HG03064 (cell line): ENCODE measurements at regions not wholly inside any gene's neighbourhood (a gene's known extent, or its start where the extent isn't known, plus 50 kb on each side); places are given as distances from the start of the nearest gene placed in this dataset.

Experiments
- ATAC-seq: cut with Tn5 transposase; IDR thresholded peaks from one replicate; pipeline ENCODE4 v1.9.1; 2021; ENCODE audit warnings: low read depth; ENCODE audit not compliant: unreplicated experiment

GRCh38 chr20:52416953-52417352, 225.4 kb upstream of the ZFP64 start:
- ATAC-seq, result no peak

GRCh38 chr20:52411611-52412010, 220.0 kb upstream of the ZFP64 start:
- ATAC-seq, result no peak

- no peak for ATAC-seq
These were observed 219.2 kb upstream of the ZFP64 start for GRCh38 chr20:52410731-52411234.

GRCh38 chr20:52410182-52410647, 218.6 kb upstream of the ZFP64 start:
- ATAC-seq, result no peak

- ATAC-seq, result no peak
These were observed 214.4 kb upstream of the ZFP64 start for GRCh38 chr20:52405986-52406385.

- ATAC-seq, result peak; percentile 64
These were observed 213.8 kb upstream of the ZFP64 start for GRCh38 chr20:52405417-52405816.

GRCh38 chr20:52404671-52405070, 213.1 kb upstream of the ZFP64 start:
- ATAC-seq, result no peak

- no peak for ATAC-seq
These were observed 211.4 kb upstream of the ZFP64 start for GRCh38 chr20:52402950-52403349.

- ATAC-seq, result no peak
These were observed 210.9 kb upstream of the ZFP64 start for GRCh38 chr20:52402514-52402913.

- no peak for ATAC-seq
These were observed 209.9 kb upstream of the ZFP64 start for GRCh38 chr20:52401431-52401830.

- ATAC-seq, result no peak
These were observed 207.8 kb upstream of the ZFP64 start for GRCh38 chr20:52399352-52399751.

- no peak for ATAC-seq
These were observed 198.0 kb upstream of the ZFP64 start for GRCh38 chr20:52389606-52390005.

GRCh38 chr20:52383995-52384621, 192.5 kb upstream of the ZFP64 start:
- no peak for ATAC-seq

- ATAC-seq, result no peak
These were observed 191.4 kb upstream of the ZFP64 start for GRCh38 chr20:52382933-52383332.

- ATAC-seq, result no peak
These were observed 188.3 kb upstream of the ZFP64 start for GRCh38 chr20:52379723-52380336.

- ATAC-seq, result no peak
These were observed 180.6 kb upstream of the ZFP64 start for GRCh38 chr20:52372169-52372568.

GRCh38 chr20:52365688-52366087, 174.1 kb upstream of the ZFP64 start:
- ATAC-seq, result no peak

- no peak for ATAC-seq
These were observed 172.8 kb upstream of the ZFP64 start for GRCh38 chr20:52364405-52364804.

GRCh38 chr20:52361650-52362049, 170.1 kb upstream of the ZFP64 start:
- ATAC-seq, result no peak

GRCh38 chr20:52349806-52350205, 158.2 kb upstream of the ZFP64 start:
- no peak for ATAC-seq

- no peak for ATAC-seq
These were observed 156.9 kb upstream of the ZFP64 start for GRCh38 chr20:52348434-52348833.

- no peak for ATAC-seq
These were observed 155.2 kb upstream of the ZFP64 start for GRCh38 chr20:52346797-52347196.
